ENCODE measurements at regions not wholly inside any gene's neighbourhood (a gene's known extent, or its start where the extent isn't known, plus 50 kb on each side); places are given as distances from the start of the nearest gene placed in this dataset.

DNA sequence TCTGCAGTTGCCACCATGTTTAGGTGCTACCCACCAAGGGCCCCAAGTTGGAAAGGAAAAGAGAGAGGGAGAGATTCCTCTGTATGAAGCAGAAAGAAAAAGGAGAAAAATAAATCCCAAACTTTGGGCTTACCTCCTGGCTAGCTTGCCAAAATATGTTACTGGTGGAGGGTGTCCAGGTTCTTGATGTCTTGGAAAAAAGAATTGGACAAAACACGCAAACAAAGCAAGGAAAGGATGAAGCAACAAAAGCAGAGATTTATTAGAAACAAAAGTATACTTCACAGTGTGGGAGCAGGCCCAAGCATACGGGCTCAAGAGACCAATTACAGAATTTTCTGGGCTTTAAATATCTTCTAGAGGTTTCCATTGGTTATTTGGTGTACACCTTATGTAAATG, 204.5 kb upstream of the LRRC7 start:
- TF ChIP-seq, protein P1, sequence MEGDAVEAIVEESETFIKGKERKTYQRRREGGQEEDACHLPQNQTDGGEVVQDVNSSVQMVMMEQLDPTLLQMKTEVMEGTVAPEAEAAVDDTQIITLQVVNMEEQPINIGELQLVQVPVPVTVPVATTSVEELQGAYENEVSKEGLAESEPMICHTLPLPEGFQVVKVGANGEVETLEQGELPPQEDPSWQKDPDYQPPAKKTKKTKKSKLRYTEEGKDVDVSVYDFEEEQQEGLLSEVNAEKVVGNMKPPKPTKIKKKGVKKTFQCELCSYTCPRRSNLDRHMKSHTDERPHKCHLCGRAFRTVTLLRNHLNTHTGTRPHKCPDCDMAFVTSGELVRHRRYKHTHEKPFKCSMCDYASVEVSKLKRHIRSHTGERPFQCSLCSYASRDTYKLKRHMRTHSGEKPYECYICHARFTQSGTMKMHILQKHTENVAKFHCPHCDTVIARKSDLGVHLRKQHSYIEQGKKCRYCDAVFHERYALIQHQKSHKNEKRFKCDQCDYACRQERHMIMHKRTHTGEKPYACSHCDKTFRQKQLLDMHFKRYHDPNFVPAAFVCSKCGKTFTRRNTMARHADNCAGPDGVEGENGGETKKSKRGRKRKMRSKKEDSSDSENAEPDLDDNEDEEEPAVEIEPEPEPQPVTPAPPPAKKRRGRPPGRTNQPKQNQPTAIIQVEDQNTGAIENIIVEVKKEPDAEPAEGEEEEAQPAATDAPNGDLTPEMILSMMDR (IDR thresholded peaks at IDR 0.05 in 8 of 11, conservative IDR thresholded peaks at IDR 0.05 in 3 of 11) = no peak
- TF ChIP-seq POLR2A (IDR thresholded peaks at IDR 0.05) (no peak), POLR2AphosphoS5 (IDR thresholded peaks at IDR 0.05) (no peak)
